Karpas-422 (cell line): ENCODE measurements at regions not wholly inside any gene's neighbourhood (a gene's known extent, or its start where the extent isn't known, plus 50 kb on each side); places are given as distances from the start of the nearest gene placed in this dataset.
A peak's percentile ranks its signal among the peaks of the same experiment; 100 is the strongest.

ENCODE experiments used
- DNase-seq: peaks from one replicate; pipeline ENCODE4 v3.0.0-alpha.2; 2015
- H2AFZ ChIP-seq: fragments of 200-600 bp; sonication (generic); 2 replicates; pipeline ENCODE4 v1.6.1; 2014; ENCODE audit warnings: antibody characterized with exemption, low read length, mixed read lengths
- H3K27ac ChIP-seq: fragments of 200-600 bp; sonication (generic); 2 replicates; pipeline ENCODE4 v1.5.1; 2014; ENCODE audit warnings: mild to moderate bottlenecking, low read length, moderate library complexity
- H3K27me3 ChIP-seq: fragments of 200-600 bp; sonication (generic); 2 replicates; pipeline ENCODE4 v1.6.1; 2014; ENCODE audit warnings: low read length, mixed read lengths
- H3K36me3 ChIP-seq: fragments of 200-600 bp; sonication (generic); 2 replicates; pipeline ENCODE4 v1.6.1; 2014; ENCODE audit warnings: low read length, mixed read lengths; ENCODE audit not compliant: insufficient read depth
- H3K4me1 ChIP-seq: fragments of 200-600 bp; sonication (generic); 2 replicates; pipeline ENCODE4 v1.6.1; 2014; ENCODE audit warnings: mild to moderate bottlenecking, low read length, mixed read lengths
- H3K4me2 ChIP-seq: fragments of 200-600 bp; sonication (generic); 2 replicates; pipeline ENCODE4 v1.6.1; 2014; ENCODE audit warnings: low read length, low read depth, mild to moderate bottlenecking; ENCODE audit not compliant: poor library complexity, severe bottlenecking
- H3K4me3 ChIP-seq: fragments of 200-600 bp; sonication (generic); 2 replicates; pipeline ENCODE4 v1.5.1; 2014; ENCODE audit warnings: mild to moderate bottlenecking, antibody characterized with exemption, low read length, mixed read lengths
- H3K79me2 ChIP-seq: fragments of 200-600 bp; sonication (generic); 2 replicates; pipeline ENCODE4 v1.6.1; 2014; ENCODE audit warnings: mild to moderate bottlenecking, low read length, mixed read lengths
- H3K9ac ChIP-seq: fragments of 200-600 bp; sonication (generic); 2 replicates; pipeline ENCODE4 v1.6.0; 2014; ENCODE audit warnings: low read length
- H3K9me2 ChIP-seq: fragments of 200-600 bp; sonication (generic), shearing (Covaris generic); replicated peaks from 2 replicates; pipeline ENCODE4 v1.6.0; 2014; ENCODE audit warnings: mild to moderate bottlenecking, low read length, moderate library complexity; ENCODE audit not compliant: insufficient read depth
- H3K9me3 ChIP-seq: fragments of 300-700, 200-600 bp; sonication (generic); 2 replicates; pipeline ENCODE4 v1.6.1; 2014; ENCODE audit warnings: low read length, mixed read lengths
- H4K20me1 ChIP-seq: fragments of 200-600 bp; sonication (generic); 2 replicates; pipeline ENCODE4 v1.6.1; 2014; ENCODE audit warnings: mild to moderate bottlenecking, antibody characterized with exemption, low read length, low read depth; ENCODE audit not compliant: insufficient read depth

DNA sequence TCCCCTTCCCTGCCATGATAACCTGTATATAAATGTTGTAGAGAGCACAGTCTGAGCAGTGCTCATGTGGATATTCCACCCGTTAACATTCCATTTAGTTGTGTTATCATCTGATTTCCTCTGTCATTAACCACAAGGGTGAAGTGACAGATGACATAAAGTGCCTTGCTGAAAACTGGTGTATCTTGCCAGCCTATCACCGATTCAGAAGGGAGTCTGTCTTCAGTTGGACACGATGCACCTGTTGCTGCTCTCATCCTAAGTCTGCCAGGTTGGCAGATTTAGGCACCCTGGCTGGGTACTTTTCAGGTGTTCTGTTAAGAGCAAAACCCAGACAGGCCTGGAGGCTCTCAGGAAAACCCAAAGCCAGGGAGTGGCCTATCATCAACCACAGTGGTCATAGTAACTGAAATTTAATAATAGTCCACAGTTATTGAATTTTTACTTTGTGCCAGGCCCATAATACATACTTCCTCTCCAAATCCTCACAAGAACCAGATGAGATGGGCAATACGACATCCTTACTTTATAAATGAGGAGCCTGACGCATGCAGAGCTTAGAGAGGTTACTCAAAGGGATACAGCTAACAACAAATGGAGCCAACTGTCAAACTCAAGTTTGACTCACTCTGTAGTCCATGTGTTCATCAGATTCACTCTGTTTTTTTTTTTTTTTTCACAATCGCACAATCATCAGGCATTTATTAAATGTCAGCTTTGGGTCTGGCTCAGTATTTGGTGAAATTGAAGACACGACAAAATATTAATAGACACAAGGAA lies 100.7 kb upstream of the SPRY4 start:
- Histone ChIP-seq H3K9me3 (no peaks in the 10 kb centered on the region), H3K79me2 (no peaks in the 10 kb centered on the region), H3K36me3 (no peaks in the 10 kb centered on the region), H3K9me2 (no peaks in the 10 kb centered on the region), H3K4me2 (no peak overlapping the region), H3K27me3 (no peaks in the 10 kb centered on the region), H2AFZ (no peak overlapping the region), H3K4me3 (no peak overlapping the region), H3K27ac (no peak overlapping the region), H3K4me1 (peaks cover 5% of the 10 kb centered on the region), H4K20me1 (no peaks in the 10 kb centered on the region), H3K9ac (no peak overlapping the region)
- no peak for DNase-seq

DNA sequence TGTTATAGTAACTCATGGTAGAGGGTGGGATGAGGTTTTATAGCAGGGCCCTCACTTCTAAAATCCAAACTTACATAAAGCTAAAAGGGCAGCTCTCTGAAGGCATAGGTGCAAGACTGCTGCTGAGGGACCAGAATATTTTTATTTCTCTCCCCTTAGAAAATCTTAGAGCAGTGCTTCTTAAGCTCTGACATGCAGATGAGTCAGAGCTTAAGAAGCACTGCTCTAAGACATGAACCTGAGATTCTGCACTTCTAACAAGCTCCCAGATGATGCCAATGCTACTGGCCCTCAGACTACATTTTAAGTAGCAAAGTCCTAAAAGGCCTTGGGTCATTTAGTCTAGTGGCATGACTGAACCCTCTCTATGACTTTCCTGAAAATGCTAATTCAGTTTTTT lies 97.6 kb upstream of the SPRY4 start:
- Histone ChIP-seq H3K9me2 (no peaks in the 10 kb centered on the region), H3K27ac (no peak overlapping the region), H3K4me3 (no peak overlapping the region), H3K36me3 (no peaks in the 10 kb centered on the region), H2AFZ (no peak overlapping the region), H4K20me1 (no peaks in the 10 kb centered on the region), H3K9ac (no peak overlapping the region), H3K9me3 (no peaks in the 10 kb centered on the region), H3K79me2 (no peaks in the 10 kb centered on the region), H3K4me2 (no peak overlapping the region), H3K4me1 (peaks cover 19% of the 10 kb centered on the region), H3K27me3 (no peaks in the 10 kb centered on the region)
- no peak for DNase-seq

DNA sequence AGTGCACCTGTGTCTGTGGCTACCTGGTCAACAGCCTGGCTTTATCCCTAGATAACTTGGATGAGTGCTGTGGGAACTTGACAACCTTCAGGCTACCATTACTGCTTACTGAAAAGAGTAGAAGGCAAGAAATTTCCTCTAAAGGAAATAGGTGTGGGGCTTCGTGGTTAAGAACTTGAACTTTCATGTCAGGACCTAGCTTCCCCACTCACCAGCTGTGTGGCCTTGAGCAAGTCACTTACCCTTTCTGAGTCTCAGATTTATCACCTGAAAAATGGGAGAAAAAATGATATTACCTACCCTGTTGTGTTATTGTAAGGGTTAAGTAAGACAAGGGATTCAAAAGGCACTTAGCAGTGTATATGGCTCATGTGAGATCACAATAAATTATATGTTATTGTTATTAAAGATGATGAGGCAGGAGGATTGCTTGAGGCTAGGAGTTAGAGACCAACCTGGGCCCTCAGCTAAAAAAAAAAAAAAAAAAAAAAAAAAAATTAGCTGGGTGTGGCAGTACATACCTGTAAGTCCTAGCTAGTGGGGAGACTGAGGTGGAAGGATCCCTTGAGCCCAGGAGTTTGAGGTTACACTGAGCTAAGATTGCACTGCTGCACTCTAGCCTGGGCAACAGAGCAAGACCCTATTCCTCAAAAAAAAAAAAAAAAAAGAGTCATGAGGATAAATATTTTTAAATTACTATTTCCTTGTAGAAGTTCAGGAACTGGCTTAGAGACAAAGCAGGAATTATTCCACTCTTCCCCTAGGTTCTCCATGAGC lies 97.0 kb upstream of the SPRY4 start:
- H3K9me3 ChIP-seq, result no peaks in the 10 kb centered on the region
- no peaks in the 10 kb centered on the region for H3K9me2 ChIP-seq
- H3K27me3 ChIP-seq, result no peaks in the 10 kb centered on the region
- H3K36me3 ChIP-seq, result no peaks in the 10 kb centered on the region
- H4K20me1 ChIP-seq, result no peaks in the 10 kb centered on the region
- no peak overlapping the region for H2AFZ ChIP-seq
- no peak overlapping the region for H3K4me2 ChIP-seq
- no peak overlapping the region for H3K4me3 ChIP-seq
- H3K79me2 ChIP-seq, result no peaks in the 10 kb centered on the region
- no peak overlapping the region for H3K9ac ChIP-seq
- H3K4me1 ChIP-seq, result peaks cover 19% of the 10 kb centered on the region
- no peak overlapping the region for H3K27ac ChIP-seq
- DNase-seq, result no peak

DNA sequence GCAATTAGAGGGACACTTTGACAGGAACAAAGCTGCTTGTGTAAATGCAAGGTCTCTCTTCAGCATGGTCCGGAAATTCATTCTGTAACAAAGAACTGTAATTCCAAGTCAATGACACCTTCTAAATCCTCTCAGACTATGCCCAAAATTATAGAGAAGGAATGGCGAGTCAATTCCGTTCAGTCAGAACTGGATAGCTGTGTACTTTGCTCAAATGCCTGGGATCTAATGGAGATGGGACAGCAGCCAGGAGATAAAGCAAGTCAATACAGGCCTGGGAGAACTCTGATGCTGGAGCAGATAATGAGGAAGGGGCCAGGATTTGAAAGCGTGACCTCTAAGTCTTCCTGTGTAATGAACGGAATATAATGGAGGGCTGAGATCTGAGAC lies 96.4 kb upstream of the SPRY4 start:
- H3K27me3 ChIP-seq, result no peaks in the 10 kb centered on the region
- H3K9ac ChIP-seq, result no peak overlapping the region
- no peak overlapping the region for H3K4me3 ChIP-seq

DNA sequence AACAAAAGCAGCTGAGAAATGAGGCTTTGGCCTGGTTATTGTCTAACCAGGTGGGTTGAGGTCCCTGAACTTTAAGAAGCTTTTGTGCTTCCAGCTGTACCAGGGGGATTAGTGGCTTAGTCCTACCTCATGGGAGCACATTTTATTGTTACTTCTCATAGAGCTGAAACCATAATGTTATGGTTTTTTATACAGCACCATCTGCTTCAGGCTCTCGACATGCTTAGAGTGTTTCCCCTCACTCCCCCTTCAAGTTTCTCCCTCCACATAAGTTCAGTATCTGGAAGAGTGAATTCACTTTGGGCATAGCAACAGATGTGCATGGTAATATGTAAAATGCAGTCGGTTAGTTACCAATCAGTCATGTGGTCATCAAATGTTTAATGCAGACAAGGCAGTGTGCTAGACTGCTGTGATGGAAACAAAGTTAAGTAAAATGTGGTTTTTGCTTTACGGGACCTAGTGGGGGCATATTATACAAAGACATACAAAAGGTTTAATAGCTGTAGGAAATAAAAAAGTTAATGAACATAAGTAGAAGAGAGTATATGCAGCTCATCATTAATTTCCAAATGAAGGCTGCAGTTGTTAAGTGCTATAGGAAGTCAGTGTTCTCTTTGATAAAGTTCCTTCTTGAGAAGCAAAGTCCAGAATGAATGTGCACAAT lies 95.9 kb upstream of the SPRY4 start:
- Histone ChIP-seq H2AFZ (0 out of 2 replicates have a peak overlapping the region, but pooled peaks have one; percentile 16), H4K20me1 (no peaks in the 10 kb centered on the region), H3K79me2 (no peaks in the 10 kb centered on the region), H3K4me2 (no peak overlapping the region), H3K9me2 (no peaks in the 10 kb centered on the region), H3K9me3 (no peaks in the 10 kb centered on the region), H3K4me3 (no peak overlapping the region), H3K9ac (no peak overlapping the region), H3K36me3 (no peaks in the 10 kb centered on the region), H3K27me3 (no peaks in the 10 kb centered on the region), H3K27ac (no peak overlapping the region; the same call in 1 of the 2 replicates), H3K4me1 (peaks cover 19% of the 10 kb centered on the region)
- no peak for DNase-seq

More for the DNA sequence above, 96.4 kb upstream of the SPRY4 start:
- no peak overlapping the region for H3K4me2 ChIP-seq
- no peak overlapping the region for H2AFZ ChIP-seq
- no peaks in the 10 kb centered on the region for H3K9me3 ChIP-seq
- DNase-seq, result no peak
- peaks cover 19% of the 10 kb centered on the region for H3K4me1 ChIP-seq
- no peak overlapping the region; the same call in 1 of the 2 replicates for H3K27ac ChIP-seq
- H3K36me3 ChIP-seq, result no peaks in the 10 kb centered on the region
- no peaks in the 10 kb centered on the region for H3K79me2 ChIP-seq
- no peaks in the 10 kb centered on the region for H4K20me1 ChIP-seq
- no peaks in the 10 kb centered on the region for H3K9me2 ChIP-seq

DNA sequence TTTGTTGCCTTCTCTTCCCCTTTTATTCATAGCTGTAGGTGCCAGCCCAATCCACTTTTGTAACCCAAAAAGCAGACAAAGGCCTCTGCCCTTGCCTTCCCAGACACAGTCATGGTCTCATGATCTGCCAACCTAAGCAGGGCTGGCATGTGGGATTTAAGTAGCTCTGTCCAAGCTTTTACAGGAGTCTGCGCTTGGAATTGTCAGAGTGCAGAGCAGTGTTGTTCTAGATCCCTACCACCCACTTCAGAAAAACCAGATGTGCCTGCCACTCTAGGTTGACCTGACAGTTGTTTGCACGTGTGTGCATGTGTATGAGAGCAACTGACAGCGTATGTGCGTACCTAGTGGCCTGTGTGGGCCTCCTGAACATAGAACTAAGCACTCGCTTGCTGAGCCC lies 87.8 kb upstream of the SPRY4 start:
- Histone ChIP-seq H2AFZ (no peak overlapping the region), H3K4me3 (no peak overlapping the region), H3K9ac (no peak overlapping the region), H3K36me3 (no peaks in the 10 kb centered on the region), H3K9me2 (no peaks in the 10 kb centered on the region), H3K4me2 (no peak overlapping the region), H3K79me2 (no peaks in the 10 kb centered on the region), H3K27me3 (no peaks in the 10 kb centered on the region), H3K27ac (no peak overlapping the region), H4K20me1 (no peaks in the 10 kb centered on the region), H3K9me3 (no peaks in the 10 kb centered on the region), H3K4me1 (no peaks in the 10 kb centered on the region)
- DNase-seq, result no peak

DNA sequence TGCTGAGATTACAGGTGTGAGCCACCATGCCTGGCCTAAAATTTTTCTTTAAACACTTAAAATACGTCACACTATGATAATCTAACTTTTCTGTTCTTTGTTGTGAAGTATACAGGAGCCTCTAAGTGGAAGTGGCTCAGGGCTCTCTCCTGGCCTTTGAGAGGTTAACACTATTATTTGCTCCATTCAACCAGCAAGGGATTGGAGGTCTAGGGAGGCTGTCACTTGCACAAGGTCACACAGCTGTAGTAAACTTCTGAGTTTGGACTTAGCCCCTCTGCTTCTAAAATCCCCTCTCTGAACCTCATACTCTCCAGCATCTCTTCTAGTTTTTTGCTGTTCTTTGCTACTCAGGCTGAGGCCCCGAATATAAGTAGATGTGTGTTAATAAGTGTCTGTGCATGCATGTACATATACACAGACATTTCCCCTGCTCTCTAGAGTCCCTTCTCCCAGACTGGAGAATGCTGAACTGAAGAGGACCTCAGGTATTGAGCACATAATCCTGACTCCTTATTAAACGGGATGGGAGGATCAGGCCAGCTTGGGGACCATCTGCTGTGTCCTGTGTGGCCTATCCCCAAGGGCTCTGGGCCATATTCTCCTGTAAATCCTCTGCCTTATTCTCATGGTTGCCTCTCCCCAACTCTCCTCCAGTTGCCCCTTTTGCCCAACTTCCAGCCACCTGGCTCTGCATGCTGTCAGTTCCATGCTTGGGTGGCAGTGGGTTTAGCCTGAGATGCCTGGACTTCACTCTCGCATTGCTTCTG lies 87.0 kb upstream of the SPRY4 start:
- DNase-seq, result no peak
- H3K9me3 ChIP-seq, result no peaks in the 10 kb centered on the region
- no peaks in the 10 kb centered on the region for H3K27me3 ChIP-seq
- H3K4me2 ChIP-seq, result no peak overlapping the region
- no peak overlapping the region for H2AFZ ChIP-seq
- H3K27ac ChIP-seq, result no peak overlapping the region
- H4K20me1 ChIP-seq, result no peaks in the 10 kb centered on the region
- no peaks in the 10 kb centered on the region for H3K79me2 ChIP-seq
- H3K4me3 ChIP-seq, result no peak overlapping the region
- no peak overlapping the region for H3K9ac ChIP-seq
- no peaks in the 10 kb centered on the region for H3K4me1 ChIP-seq
- no peaks in the 10 kb centered on the region for H3K9me2 ChIP-seq
- H3K36me3 ChIP-seq, result no peaks in the 10 kb centered on the region
